ENCODE measurements at regions not wholly inside any gene's neighbourhood (a gene's known extent, or its start where the extent isn't known, plus 50 kb on each side); places are given as distances from the start of the nearest gene placed in this dataset.
A peak's percentile ranks its signal among the peaks of the same experiment; 100 is the strongest.

- H3K4me1 Mint-ChIP-seq = peaks cover 47% of the 10 kb centered on the region
- peak overlapping the region; percentile 59 for H3K4me3 Mint-ChIP-seq
- H3K27me3 Mint-ChIP-seq = no peaks in the 10 kb centered on the region
- DNase-seq = no peak
- H3K36me3 Mint-ChIP-seq = peaks cover 30% of the 10 kb centered on the region
- peaks cover 9% of the 10 kb centered on the region for H3K9me3 Mint-ChIP-seq
- ATAC-seq (ENCODE audit: low read depth) = peak; percentile 73
- H3K27ac Mint-ChIP-seq = peak overlapping the region; percentile 40
- POLR2A ChIA-PET = interaction anchor here (2.1 to 2.5 kb wide), 2 partner anchors 64 to 67 kb away, joined by 6 to 11 read pairs; partner anchors contain the start of gene ARID2
Observed at GRCh38 chr12:45663455-45663854, 66.1 kb upstream of the ARID2 start.

- peaks cover 2% of the 10 kb centered on the region for H3K9me3 Mint-ChIP-seq
- H3K4me1 Mint-ChIP-seq = peaks cover 59% of the 10 kb centered on the region
- ATAC-seq (ENCODE audit: low read depth) (no peak), DNase-seq (no peak)
- POLR2A ChIA-PET = no interaction called here
- H3K27me3 Mint-ChIP-seq = no peaks in the 10 kb centered on the region
- H3K36me3 Mint-ChIP-seq = peaks cover 22% of the 10 kb centered on the region
- H3K4me3 Mint-ChIP-seq = no peak overlapping the region
- peak overlapping the region; percentile 41 for H3K27ac Mint-ChIP-seq
Observed at GRCh38 chr12:45665941-45666340, 63.6 kb upstream of the ARID2 start.

GRCh38 chr12:45666396-45666795 is 63.1 kb upstream of the ARID2 start:
- H3K9me3 Mint-ChIP-seq = peaks cover 2% of the 10 kb centered on the region
- H3K4me1 Mint-ChIP-seq = peaks cover 62% of the 10 kb centered on the region
- ATAC-seq (ENCODE audit: low read depth) = no peak
- POLR2A ChIA-PET = no interaction called here
- no peak for DNase-seq
- H3K27me3 Mint-ChIP-seq = no peaks in the 10 kb centered on the region
- H3K27ac Mint-ChIP-seq = peak overlapping the region; percentile 41
- H3K36me3 Mint-ChIP-seq = peaks cover 22% of the 10 kb centered on the region
- no peak overlapping the region for H3K4me3 Mint-ChIP-seq

- H3K27me3 Mint-ChIP-seq = no peaks in the 10 kb centered on the region
- H3K36me3 Mint-ChIP-seq = peaks cover 20% of the 10 kb centered on the region
- no peak overlapping the region for H3K4me3 Mint-ChIP-seq
- DNase-seq (no peak), ATAC-seq (ENCODE audit: low read depth) (no peak)
- H3K4me1 Mint-ChIP-seq = peaks cover 62% of the 10 kb centered on the region
- peaks cover 2% of the 10 kb centered on the region for H3K9me3 Mint-ChIP-seq
- POLR2A ChIA-PET = no interaction called here
- H3K27ac Mint-ChIP-seq = no peak overlapping the region
Observed at GRCh38 chr12:45666816-45667215, 62.7 kb upstream of the ARID2 start.

- ATAC-seq (ENCODE audit: low read depth) (no peak), DNase-seq (no peak)
- POLR2A ChIA-PET = interaction anchor here (1.1 to 4.0 kb wide), 2 partner anchors 12 to 60 kb away, joined by 3 to 120 read pairs; partner anchors contain the start of gene ARID2
- Mint-ChIP-seq H3K27ac (peak overlapping the region; percentile 23), H3K9me3 (peaks cover 2% of the 10 kb centered on the region), H3K4me3 (peak overlapping the region; percentile 8), H3K27me3 (no peaks in the 10 kb centered on the region), H3K4me1 (peaks cover 56% of the 10 kb centered on the region), H3K36me3 (peaks cover 20% of the 10 kb centered on the region)
Observed at GRCh38 chr12:45667761-45668160, 61.7 kb upstream of the ARID2 start.

GRCh38 chr12:45668641-45669040 is 60.9 kb upstream of the ARID2 start:
- Mint-ChIP-seq H3K9me3 (peaks cover 2% of the 10 kb centered on the region), H3K4me3 (peak overlapping the region; percentile 66), H3K27ac (peak overlapping the region; percentile 92), H3K4me1 (peaks cover 50% of the 10 kb centered on the region), H3K27me3 (no peaks in the 10 kb centered on the region), H3K36me3 (peaks cover 20% of the 10 kb centered on the region)
- no peak for DNase-seq
- POLR2A ChIA-PET = interaction anchor here (0.7 to 4.0 kb wide), 5 partner anchors 13 to 601 kb away, joined by 3 to 120 read pairs (median 4); partner anchors contain the start of gene ARID2
- ATAC-seq (ENCODE audit: low read depth) = peak; percentile 5

- POLR2A ChIA-PET = interaction anchor here (0.7 to 4.0 kb wide), 7 partner anchors 13 to 601 kb away, joined by 3 to 120 read pairs (median 4); partner anchors contain the start of gene ARID2
- ATAC-seq (ENCODE audit: low read depth) (peak; percentile 74), DNase-seq (no peak)
- peaks cover 20% of the 10 kb centered on the region for H3K36me3 Mint-ChIP-seq
- H3K27me3 Mint-ChIP-seq = no peaks in the 10 kb centered on the region
- H3K4me1 Mint-ChIP-seq = peaks cover 46% of the 10 kb centered on the region
- H3K4me3 Mint-ChIP-seq = peak overlapping the region; percentile 66
- peak overlapping the region; percentile 92 for H3K27ac Mint-ChIP-seq
- peaks cover 2% of the 10 kb centered on the region for H3K9me3 Mint-ChIP-seq
Observed at GRCh38 chr12:45669093-45669492, 60.4 kb upstream of the ARID2 start.

GRCh38 chr12:45669792-45670191 is 59.7 kb upstream of the ARID2 start:
- no peak for DNase-seq
- Mint-ChIP-seq H3K9me3 (peaks cover 2% of the 10 kb centered on the region), H3K36me3 (peaks cover 16% of the 10 kb centered on the region), H3K4me1 (peaks cover 39% of the 10 kb centered on the region), H3K4me3 (peak overlapping the region; percentile 50), H3K27ac (peak overlapping the region; percentile 75), H3K27me3 (no peaks in the 10 kb centered on the region)
- POLR2A ChIA-PET = interaction anchor here (0.7 to 4.0 kb wide), 9 partner anchors 9 to 320 kb away, joined by 3 to 120 read pairs (median 4); partner anchors contain the start of genes ARID2 and SCAF11
- ATAC-seq (ENCODE audit: low read depth) = no peak

GRCh38 chr12:45670346-45671065 is 59.0 kb upstream of the ARID2 start:
- peak; percentile 38 for DNase-seq
- Mint-ChIP-seq H3K27ac (peak overlapping the region; percentile 73), H3K36me3 (peaks cover 14% of the 10 kb centered on the region), H3K27me3 (no peaks in the 10 kb centered on the region), H3K9me3 (peaks cover 1% of the 10 kb centered on the region), H3K4me1 (peaks cover 38% of the 10 kb centered on the region), H3K4me3 (peak overlapping the region; percentile 58)
- POLR2A ChIA-PET = interaction anchor here (0.7 to 4.0 kb wide), 9 partner anchors 9 to 320 kb away, joined by 3 to 120 read pairs (median 5); partner anchors contain the start of genes ARID2 and SCAF11
- peak; percentile 68 for ATAC-seq (ENCODE audit: low read depth)

- peak overlapping the region; percentile 11 for H3K4me3 Mint-ChIP-seq
- peak overlapping the region; percentile 22 for H3K27ac Mint-ChIP-seq
- no peak for ATAC-seq (ENCODE audit: low read depth)
- H3K27me3 Mint-ChIP-seq = no peaks in the 10 kb centered on the region
- H3K4me1 Mint-ChIP-seq = peaks cover 33% of the 10 kb centered on the region
- H3K9me3 Mint-ChIP-seq = peaks cover 1% of the 10 kb centered on the region
- no peak for DNase-seq
- H3K36me3 Mint-ChIP-seq = peaks cover 10% of the 10 kb centered on the region
- POLR2A ChIA-PET = interaction anchor here (0.7 to 4.0 kb wide), 2 partner anchors 12 to 56 kb away, joined by 5 to 120 read pairs; partner anchors contain the start of gene ARID2
Observed at GRCh38 chr12:45671254-45671653, 58.3 kb upstream of the ARID2 start.

GRCh38 chr12:45674181-45674977 is 55.1 kb upstream of the ARID2 start:
- POLR2A ChIA-PET = no interaction called here
- DNase-seq (no peak), ATAC-seq (ENCODE audit: low read depth) (no peak)
- H3K4me1 Mint-ChIP-seq = peaks cover 12% of the 10 kb centered on the region
- no peak overlapping the region for H3K4me3 Mint-ChIP-seq
- H3K36me3 Mint-ChIP-seq = peaks cover 4% of the 10 kb centered on the region
- no peaks in the 10 kb centered on the region for H3K27me3 Mint-ChIP-seq
- peaks cover 1% of the 10 kb centered on the region for H3K9me3 Mint-ChIP-seq
- H3K27ac Mint-ChIP-seq = no peak overlapping the region

GRCh38 chr12:45675534-45675933 is 54.0 kb upstream of the ARID2 start:
- no peak for ATAC-seq (ENCODE audit: low read depth)

More at GRCh38 chr12:45675534-45675933, 54.0 kb upstream of the ARID2 start:
- Mint-ChIP-seq H3K4me3 (no peak overlapping the region), H3K27ac (no peak overlapping the region), H3K36me3 (peaks cover 4% of the 10 kb centered on the region), H3K4me1 (peaks cover 7% of the 10 kb centered on the region), H3K27me3 (no peaks in the 10 kb centered on the region), H3K9me3 (peaks cover 1% of the 10 kb centered on the region)
- POLR2A ChIA-PET = no interaction called here
- DNase-seq = no peak

Measured in activated naive CD8-positive, alpha-beta T cell treated with anti-CD3 and anti-CD28 coated beads, Interleukin-2, amount 10 ng/mL, durations not matched to agents 7 days and 5 days (primary cell).